NCI-H774 (cell line): ENCODE measurements at regions not wholly inside any gene's neighbourhood (a gene's known extent, or its start where the extent isn't known, plus 50 kb on each side); places are given as distances from the start of the nearest gene placed in this dataset.
"Not testable (repeated sequence)": the region's sequence is repeated elsewhere in the genome, so short reads cannot be mapped to it uniquely, and the experiment has no call there.

Experiments used
- DNase-seq: peaks from one replicate; lab custom pipeline; 2025; lab: John Stamatoyannopoulos, UW

GRCh38 chr2:230593765-230594164 is 118.9 kb upstream of the CAB39 start:
- no peak for DNase-seq

- no peak for DNase-seq
Measured at GRCh38 chr2:230594286-230594840, 118.3 kb upstream of the CAB39 start.

GRCh38 chr2:230599853-230600252 is 112.8 kb upstream of the CAB39 start:
- no peak for DNase-seq

GRCh38 chr2:230600285-230600684 is 112.4 kb upstream of the CAB39 start:
- no peak for DNase-seq

- DNase-seq = no peak
Measured at GRCh38 chr2:230600881-230601280, 111.8 kb upstream of the CAB39 start.

DNA sequence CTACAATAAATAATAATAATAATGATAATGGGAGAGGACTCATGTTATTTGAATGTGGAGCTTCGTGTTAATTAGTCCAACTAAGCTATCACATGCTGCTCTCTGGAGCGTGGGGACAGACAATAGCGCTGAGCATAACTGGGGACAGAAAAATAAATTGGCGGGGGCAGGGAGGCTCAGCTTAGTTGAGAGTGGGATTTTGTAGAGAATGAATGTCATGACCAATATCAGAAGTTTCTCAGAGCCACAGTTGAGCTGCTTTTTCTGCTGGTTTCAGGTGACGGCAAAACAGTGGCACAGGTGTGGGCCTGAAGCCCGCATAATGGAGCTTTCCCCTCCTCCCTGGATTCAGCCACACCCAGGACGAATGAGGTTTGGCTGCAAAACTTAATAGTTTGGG is 111.1 kb upstream of the CAB39 start:
- no peak for DNase-seq

- no peak for DNase-seq
Measured at GRCh38 chr2:230602562-230603230, 109.9 kb upstream of the CAB39 start.

DNA sequence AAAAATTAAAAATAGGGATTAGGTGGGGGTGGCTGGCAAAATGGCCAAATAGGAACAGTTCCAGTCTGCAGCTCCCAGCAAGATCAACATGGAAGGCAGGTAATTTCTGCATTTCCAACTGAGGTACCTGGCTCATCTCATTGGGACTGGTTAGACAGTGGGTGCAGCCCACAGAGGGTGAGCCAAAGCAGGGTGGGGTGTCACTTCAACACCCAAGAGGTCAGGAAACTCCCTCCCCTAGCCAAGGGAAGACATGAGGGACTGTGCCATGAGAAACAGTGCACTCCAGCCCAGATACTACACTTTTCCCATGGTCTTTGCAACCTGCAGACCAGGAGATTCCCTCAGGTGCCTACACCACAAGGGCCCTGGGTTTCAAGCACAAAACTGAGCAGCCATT is 109.3 kb upstream of the CAB39 start:
- DNase-seq = not testable (repeated sequence)

DNA sequence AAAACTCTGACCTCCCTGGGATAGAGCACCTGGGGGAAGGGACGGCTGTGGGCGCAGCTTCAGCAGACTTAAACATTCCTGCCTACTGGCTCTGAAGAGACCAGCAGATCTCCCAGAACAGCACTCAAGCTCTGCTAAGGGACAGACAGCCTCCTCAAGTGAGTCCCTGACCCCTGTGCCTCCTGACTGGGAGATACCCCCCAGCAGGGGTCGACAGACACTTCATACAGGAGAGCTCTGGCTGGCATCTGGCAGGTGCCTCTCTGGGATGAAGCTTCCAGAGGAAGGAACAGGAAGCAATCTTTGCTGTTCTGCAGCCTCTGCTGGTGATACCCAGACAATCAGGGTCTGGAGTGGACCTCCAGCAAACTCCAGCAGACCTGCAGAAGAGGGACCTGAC is 108.5 kb upstream of the CAB39 start:
- not testable (repeated sequence) for DNase-seq

DNA sequence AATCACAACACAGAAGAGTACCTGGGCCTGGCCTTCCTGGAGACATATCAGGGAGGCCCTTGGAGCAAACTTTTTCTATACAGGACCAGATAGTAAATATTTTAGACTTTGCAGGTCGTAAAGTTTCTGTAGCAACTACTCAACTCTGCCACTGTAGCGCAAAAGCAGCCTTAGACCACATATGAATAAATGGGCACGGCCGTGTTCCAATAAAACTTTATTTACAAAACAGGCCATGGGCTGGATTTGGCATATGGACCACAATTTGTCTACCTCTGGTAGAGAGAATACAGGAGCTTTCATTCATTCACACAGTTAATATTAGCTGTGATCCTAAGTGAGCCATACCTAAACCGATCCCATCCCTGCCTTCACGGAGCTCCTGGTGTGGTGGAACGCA is 98.6 kb upstream of the CAB39 start:
- DNase-seq = no peak

GRCh38 chr2:230614913-230615332 is 97.7 kb upstream of the CAB39 start:
- DNase-seq = no peak

DNA sequence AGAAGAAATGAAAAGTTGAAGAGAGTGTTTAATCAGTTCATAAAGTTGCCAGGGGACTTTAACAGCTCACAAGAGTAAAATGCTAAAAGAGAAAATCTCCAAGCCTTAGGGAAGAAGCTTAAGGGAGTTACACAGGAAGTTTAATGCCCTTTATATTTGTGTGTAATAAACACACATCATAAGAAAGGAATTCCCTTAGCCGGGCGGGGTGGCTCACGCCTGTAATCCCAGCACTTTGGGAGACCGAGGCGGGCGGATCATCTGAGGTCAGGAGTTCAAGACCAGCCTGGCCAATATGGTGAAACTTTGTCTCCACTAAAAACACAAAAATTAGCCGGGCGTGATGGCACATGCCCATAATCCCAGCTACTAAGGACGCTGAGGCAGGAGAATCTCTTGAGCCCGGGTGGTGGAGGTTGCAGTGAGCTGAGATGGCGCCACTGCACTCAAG is 95.4 kb upstream of the CAB39 start:
- DNase-seq = not testable (repeated sequence)

GRCh38 chr2:230619491-230619890 is 93.2 kb upstream of the CAB39 start:
- no peak for DNase-seq

DNA sequence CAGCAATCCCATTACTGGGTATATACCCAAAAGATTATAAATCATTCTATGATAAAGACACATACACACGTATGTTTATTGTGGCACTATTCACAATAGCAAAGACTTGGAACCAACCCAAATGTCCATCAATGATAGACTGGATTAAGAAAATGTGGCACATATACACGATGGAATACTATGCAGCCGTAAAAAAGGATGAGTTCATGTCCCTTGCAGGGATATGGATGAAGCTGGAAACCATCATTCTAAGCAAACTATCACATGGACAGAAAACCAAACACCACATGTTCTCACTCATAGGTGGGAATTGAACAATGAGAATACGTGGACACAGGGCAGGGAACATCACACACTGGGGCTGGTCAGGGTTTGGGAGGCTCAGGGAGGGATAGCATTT is 87.4 kb upstream of the CAB39 start:
- DNase-seq = not testable (repeated sequence)

- not testable (repeated sequence) for DNase-seq
Measured at GRCh38 chr2:230627091-230627490, 85.6 kb upstream of the CAB39 start.

- DNase-seq = no peak
Measured at GRCh38 chr2:230627806-230628724, 84.6 kb upstream of the CAB39 start.

GRCh38 chr2:230631470-230631869 is 81.2 kb upstream of the CAB39 start:
- DNase-seq = no peak

- DNase-seq = no peak
Measured at GRCh38 chr2:230634146-230634545, 78.5 kb upstream of the CAB39 start.

GRCh38 chr2:230634721-230635313 is 77.8 kb upstream of the CAB39 start:
- DNase-seq = peak; percentile 5

- DNase-seq = no peak
Measured at GRCh38 chr2:230636684-230637271, 75.9 kb upstream of the CAB39 start.

- not testable (repeated sequence) for DNase-seq
Measured at GRCh38 chr2:230637486-230637885, 75.2 kb upstream of the CAB39 start.

DNA sequence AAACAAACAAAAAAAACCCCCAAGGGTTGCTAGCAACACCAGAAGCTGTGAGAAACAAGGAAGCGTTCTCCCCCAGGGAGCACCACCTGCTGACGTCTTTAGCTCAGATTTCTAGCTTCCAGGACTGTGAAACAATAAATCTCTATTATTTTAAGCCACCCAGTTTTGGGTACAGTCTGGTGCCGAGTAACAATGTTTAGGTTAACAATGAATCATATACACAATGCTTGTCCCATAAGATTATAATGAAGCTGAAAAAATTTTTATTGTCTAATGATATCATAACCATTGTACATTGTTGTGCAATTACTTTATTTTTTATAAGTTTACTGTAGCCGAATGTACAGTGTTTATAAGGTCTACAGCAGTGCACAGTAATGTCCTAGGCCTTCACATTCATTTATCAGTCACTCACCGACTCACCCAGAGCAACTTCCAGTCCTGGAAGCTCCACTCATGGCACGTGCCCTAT is 72.1 kb upstream of the CAB39 start:
- DNase-seq = no peak
